NCI-H82 treated with DMSO at 0.1 percent for 48 hours (cell line): ENCODE measurements at regions not wholly inside any gene's neighbourhood (a gene's known extent, or its start where the extent isn't known, plus 50 kb on each side); places are given as distances from the start of the nearest gene placed in this dataset.

Experiments used
- DNase-seq: peaks from one replicate; lab custom pipeline; 2025; ENCODE audit not compliant: unreplicated experiment; lab: John Stamatoyannopoulos, UW

DNA sequence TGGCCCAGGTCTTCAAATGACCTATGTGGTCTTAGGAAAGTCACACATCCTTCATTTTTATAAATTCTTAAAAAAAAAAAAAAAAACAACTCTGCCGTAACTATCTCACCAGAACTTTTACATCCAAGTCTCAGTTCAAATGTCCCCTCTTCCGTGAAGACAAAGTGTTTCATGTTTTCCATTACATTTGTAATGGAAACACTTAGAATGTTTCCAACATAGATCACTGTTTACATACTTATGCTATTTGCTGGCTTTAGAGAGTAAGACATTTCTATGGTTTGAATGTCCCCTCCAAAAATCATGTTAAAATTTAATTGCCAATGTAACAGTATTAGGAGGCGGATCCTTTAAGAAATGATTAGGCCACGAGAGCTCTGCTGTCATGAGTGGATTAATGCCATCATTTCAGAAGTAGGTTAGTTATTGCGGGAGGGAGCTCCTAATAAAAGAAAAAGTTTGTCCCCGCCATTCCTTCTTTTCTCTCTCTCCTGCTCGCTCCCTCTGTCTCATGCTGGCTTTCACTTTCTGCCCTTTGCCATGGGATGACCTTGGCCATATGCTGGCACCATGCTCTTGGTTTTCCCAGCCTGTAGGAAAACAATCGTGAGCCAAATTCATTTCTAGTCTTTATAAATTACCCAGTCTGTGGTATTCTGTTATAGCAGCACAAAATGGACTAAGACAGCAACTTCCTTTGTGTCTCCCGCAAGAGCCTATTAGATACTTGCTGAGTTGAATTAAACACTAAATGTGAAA, 887.8 kb upstream of the SOX9 start:
- no peak for DNase-seq

- no peak for DNase-seq
Measured at GRCh38 chr17:71234349-71234748, 886.5 kb upstream of the SOX9 start.

- no peak for DNase-seq
Measured at GRCh38 chr17:71237903-71238538, 882.8 kb upstream of the SOX9 start.

DNA sequence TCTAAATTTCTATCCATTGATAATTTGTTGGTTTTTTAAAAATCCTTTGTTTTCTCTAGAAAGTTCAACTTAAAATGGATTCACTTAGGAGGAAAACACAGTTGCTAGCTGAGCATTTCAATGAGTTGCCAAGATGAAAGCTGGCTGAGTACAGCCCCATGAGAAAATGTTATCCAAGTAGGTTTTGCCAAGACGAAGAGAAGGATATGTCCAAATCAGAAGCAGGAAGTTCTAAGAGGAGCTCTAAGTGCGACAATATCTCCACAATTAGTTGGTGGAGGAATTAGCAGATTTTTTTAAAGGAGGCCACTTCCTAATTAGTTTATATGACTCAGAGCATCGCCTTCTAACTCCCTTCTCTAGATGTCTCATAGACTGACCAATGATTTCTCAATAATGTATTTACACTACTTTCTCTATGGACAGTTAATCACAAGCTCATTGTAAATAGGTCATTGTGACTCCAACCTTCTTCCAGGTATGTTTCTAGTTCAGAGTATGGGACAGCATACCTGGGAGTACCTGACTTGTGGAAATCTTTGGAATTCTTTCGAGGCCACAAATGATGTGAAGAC, 873.3 kb upstream of the SOX9 start:
- DNase-seq, result no peak

DNA sequence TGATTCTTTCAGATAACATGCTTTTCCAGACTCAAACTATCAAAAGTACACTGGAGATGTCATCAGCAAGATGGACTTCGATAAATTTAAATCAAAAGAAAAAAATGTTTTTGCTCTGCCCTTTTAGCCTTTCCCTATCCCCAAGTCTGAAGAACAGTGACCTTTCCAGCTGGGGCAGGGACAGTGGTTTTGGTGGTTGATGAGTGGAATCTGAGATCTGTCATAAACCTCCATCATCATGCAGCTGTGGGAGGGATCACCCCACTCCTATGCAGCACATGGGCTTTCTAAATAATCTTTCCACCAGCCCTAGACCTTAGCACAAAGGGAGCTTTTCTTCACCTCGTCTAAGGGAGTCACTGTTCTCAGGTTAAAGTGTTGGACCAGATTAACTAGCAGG, 869.5 kb upstream of the SOX9 start:
- DNase-seq, result no peak

DNA sequence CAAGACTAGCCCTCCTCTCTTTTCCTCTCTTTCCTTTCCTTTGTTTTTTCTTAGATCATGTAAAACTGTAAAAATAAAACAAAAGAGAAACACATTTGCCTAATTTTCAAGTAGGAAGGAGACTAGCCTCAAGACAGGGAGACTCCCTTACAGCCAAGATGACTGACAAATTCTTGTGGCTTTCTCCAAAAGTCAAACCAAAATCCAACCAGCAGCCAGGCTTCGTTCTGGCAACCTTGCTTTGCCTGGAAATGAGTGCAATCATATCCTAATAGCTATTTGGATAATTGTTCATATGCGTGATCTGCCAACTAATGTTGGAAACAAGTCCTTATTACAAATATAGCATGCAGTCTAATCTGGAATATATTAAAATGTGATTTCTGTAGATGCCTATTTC, 868.9 kb upstream of the SOX9 start:
- DNase-seq, result no peak

DNA sequence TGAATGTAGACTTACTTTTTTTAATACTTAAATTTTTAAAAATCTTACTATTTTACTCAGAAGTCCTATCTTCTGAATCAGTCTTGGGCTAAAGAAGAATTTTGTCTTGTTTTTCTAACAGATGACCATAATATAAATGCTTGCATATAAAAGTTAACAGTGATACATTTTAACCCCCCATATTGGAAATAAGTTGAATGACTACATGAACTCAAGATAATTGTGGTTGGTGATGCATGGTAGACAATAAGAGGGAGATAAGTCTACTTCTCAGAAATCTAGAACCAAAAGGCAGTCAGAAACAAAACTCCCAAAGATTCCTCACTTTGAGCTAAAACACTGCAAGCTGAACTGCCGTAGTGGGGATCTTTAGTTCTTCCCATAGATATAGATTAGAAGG, 868.4 kb upstream of the SOX9 start:
- DNase-seq, result no peak

DNA sequence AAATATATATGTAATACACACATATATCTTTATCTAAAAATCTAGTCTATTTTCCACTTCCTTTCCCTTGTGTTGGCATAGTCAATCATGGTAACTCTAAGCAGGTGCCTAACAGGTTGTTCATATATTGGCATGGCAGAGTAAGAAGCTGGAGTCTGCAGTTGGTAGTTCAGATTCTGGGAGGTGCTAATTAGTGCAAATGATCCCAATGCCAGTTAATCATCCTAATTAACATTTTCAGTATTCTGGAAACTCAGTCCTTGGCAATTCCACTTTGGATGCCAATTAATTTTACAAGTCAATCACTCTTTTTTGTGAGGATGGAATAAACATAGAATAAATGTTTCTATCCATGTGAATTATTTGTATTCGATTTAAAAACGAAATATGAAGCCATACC, 863.7 kb upstream of the SOX9 start:
- no peak for DNase-seq

- DNase-seq, result no peak
Measured at GRCh38 chr17:71260366-71260940, 860.4 kb upstream of the SOX9 start.

GRCh38 chr17:71262586-71262985, 858.2 kb upstream of the SOX9 start:
- DNase-seq, result no peak

DNA sequence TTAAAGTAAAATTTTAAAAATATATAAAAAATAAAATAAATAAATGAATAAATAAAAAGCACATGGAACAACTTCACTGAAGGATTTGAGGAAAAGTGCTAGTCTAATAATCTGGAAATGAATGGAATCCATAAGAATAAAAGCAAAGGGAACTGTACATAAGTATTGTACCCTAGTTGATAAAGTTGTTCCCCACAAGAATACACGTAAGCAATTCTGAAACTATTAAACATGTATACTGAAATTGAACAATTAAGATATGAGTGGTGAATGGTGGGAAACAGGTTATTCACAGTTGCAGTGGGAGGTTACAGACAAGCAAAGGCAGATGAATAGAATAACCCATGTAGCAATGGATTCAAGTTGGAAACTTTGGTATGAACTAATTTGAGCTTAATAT, 853.2 kb upstream of the SOX9 start:
- no peak for DNase-seq

DNA sequence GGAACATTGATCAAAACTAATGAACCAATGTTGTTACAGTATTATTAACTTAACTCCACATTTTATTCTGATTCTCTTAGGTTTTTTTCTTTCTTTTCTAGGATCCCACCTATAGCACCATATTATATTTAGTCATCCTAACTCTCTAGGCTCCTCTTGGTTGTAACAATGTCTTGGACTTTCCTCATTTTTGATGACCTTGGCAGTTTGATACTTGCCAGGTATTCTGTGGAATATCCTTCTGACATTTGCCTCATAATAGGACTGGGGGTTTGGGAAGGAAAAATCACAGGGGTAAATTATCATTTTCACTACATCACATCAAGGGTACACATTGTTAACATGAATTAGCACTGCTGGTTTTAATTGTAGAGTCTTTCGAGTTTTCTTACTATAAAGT, 851.6 kb upstream of the SOX9 start:
- DNase-seq, result no peak

- no peak for DNase-seq
Measured at GRCh38 chr17:71273441-71273840, 847.4 kb upstream of the SOX9 start.

DNA sequence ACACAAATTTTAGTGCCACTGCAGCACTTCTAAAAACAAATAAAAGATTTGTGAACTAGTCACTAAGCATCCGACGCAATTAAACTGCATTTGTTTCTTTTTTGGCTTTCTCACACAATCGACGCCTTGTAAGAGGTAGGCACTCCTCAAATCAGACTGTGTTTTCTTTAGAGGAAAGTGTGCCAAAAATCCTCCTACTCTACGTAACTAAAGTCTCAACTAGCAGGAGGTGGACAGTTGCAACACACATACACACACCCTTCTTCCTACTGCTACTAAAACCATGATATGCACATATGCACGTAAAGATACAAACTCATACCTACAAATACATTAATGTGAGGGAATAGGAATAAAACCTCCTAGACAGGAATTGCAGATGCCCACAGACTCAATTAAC, 844.7 kb upstream of the SOX9 start:
- no peak for DNase-seq

DNA sequence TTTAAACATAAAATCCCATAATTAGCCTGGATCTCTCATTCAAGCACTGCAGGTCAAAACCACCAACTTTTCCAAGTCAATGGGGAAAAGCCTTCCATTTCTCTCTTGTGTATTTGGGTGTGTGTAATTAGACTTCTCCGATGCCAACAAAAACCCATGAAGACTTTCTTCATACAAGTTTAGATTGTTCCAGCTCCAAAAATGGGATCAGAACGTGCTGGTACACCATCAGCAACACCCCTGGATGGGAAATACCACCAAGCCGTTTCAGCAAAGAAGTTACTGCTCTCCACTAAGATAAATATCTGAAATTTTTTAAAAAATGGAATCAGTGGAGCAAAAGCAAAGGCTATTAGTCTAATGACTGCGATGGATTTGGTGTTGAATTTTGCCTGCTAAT, 837.3 kb upstream of the SOX9 start:
- no peak for DNase-seq

GRCh38 chr17:71284032-71284755, 836.6 kb upstream of the SOX9 start:
- no peak for DNase-seq

GRCh38 chr17:71286625-71287024, 834.2 kb upstream of the SOX9 start:
- DNase-seq, result no peak

- no peak for DNase-seq
Measured at GRCh38 chr17:71287071-71287823, 833.6 kb upstream of the SOX9 start.

DNA sequence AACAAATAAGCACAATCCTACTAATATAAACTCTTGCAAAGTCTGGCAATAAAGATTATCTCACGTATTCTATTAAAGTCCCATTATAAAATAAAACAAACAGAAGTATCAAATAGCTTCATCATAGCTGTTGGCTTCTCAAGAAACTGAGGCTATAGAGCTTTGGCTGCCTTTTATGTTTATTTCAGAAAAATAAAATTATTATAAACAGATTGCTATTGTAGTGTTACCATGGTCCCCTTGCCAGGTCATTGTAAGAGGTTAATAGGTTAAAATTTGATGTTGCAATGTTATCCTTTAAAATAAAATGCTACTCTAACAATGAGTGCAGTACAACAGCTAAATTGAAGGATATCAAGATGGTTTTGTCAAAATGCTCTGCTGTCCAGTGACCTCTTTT, 828.8 kb upstream of the SOX9 start:
- DNase-seq, result no peak

GRCh38 chr17:71296005-71296404, 824.8 kb upstream of the SOX9 start:
- DNase-seq, result no peak

DNA sequence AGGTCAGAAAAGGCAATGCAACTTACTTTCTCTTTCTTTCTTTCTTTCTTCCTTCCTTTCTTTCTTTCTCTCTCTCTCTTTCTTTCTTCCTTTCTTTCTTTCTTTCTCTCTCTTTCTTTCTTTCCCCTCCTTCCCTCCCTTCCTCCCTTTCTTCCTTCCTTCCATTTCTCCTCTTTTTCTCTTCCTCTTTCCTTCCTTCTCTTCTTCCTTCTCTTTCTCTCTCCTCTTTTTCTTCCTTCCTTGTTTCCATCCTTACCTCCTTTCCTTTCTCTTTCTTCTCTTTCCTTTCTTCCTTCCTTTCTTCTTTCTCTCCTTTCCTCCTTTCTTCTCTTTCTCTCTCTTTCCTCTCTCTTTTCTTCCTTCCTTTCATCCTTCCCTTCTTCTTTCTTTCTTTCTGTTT, 819.8 kb upstream of the SOX9 start:
- DNase-seq, result no peak
